Trophoblast cell (in vitro differentiated cells and primary cell): ENCODE measurements at regions not wholly inside any gene's neighbourhood (a gene's known extent, or its start where the extent isn't known, plus 50 kb on each side); places are given as distances from the start of the nearest gene placed in this dataset.

Source experiments
- DNase-seq, 2 donors: peaks; one replicate each; pipeline ENCODE4 v3.0.0-alpha.2; 2016
- H2AFZ ChIP-seq: 2 replicates; pipeline ENCODE4 v1.6.1; 2013; ENCODE audit warnings: low read length, moderate library complexity, mild to moderate bottlenecking; ENCODE audit not compliant: insufficient read depth, poor library complexity
- H2AK5ac ChIP-seq: 2 replicates; pipeline ENCODE4 v1.6.1; 2013; ENCODE audit warnings: mild to moderate bottlenecking, low read length
- H2BK120ac ChIP-seq: 2 replicates; pipeline ENCODE4 v1.6.1; 2013; ENCODE audit warnings: low read length, mild to moderate bottlenecking, moderate library complexity; ENCODE audit not compliant: insufficient read depth, poor library complexity
- H2BK12ac ChIP-seq: 2 replicates; pipeline ENCODE4 v1.6.1; 2013; ENCODE audit warnings: mild to moderate bottlenecking, low read length, moderate library complexity
- H2BK5ac ChIP-seq: 2 replicates; pipeline ENCODE4 v1.6.1; 2013; ENCODE audit warnings: low read length, low read depth, moderate library complexity, mild to moderate bottlenecking; ENCODE audit not compliant: poor library complexity
- H3K14ac ChIP-seq: 2 replicates; pipeline ENCODE4 v1.6.1; 2013; ENCODE audit warnings: mild to moderate bottlenecking, low read length
- H3K18ac ChIP-seq: 2 replicates; pipeline ENCODE4 v1.6.1; 2013; ENCODE audit warnings: mild to moderate bottlenecking, low read length
- H3K23ac ChIP-seq: 2 replicates; pipeline ENCODE4 v1.6.1; 2013; ENCODE audit warnings: low read length
- H3K27ac ChIP-seq: 2 replicates; pipeline ENCODE4 v1.5.1; 2013; ENCODE audit warnings: low read depth, mild to moderate bottlenecking, inconsistent platforms, low read length, moderate library complexity
- H3K27me3 ChIP-seq: 2 replicates; pipeline ENCODE4 v1.6.1; 2013; ENCODE audit warnings: inconsistent platforms, mild to moderate bottlenecking, low read length, moderate library complexity; ENCODE audit not compliant: insufficient read depth
- H3K36me3 ChIP-seq, 2 experiments: 1 replicate in 1 of 2; 2 replicates in 1 of 2; pipeline ENCODE4 v1.6.1; 2013; ENCODE audit warnings: low read length in 2 of 2, mild to moderate bottlenecking in 2 of 2, moderate library complexity in 1 of 2; ENCODE audit not compliant: insufficient read depth in 2 of 2, control insufficient read depth in 1 of 2
- H3K4ac ChIP-seq: 2 replicates; pipeline ENCODE4 v1.6.1; 2013; ENCODE audit warnings: low read depth, mild to moderate bottlenecking, low read length, moderate library complexity
- H3K4me1 ChIP-seq, 2 experiments: 1 replicate in 1 of 2; 2 replicates in 1 of 2; pipeline ENCODE4 v1.6.1; 2013; ENCODE audit warnings: low read length in 2 of 2, mild to moderate bottlenecking in 2 of 2, moderate library complexity in 1 of 2; ENCODE audit not compliant: insufficient read depth in 2 of 2, control insufficient read depth in 1 of 2
- H3K4me2 ChIP-seq: 2 replicates; pipeline ENCODE4 v1.6.1; 2013; ENCODE audit warnings: inconsistent platforms, mild to moderate bottlenecking, low read length, moderate library complexity
- H3K4me3 ChIP-seq: 2 replicates; pipeline ENCODE4 v1.5.1; 2013; ENCODE audit warnings: mild to moderate bottlenecking, low read depth, low read length, inconsistent platforms
- H3K79me1 ChIP-seq: one replicate; pipeline ENCODE4 v1.6.1; 2013; ENCODE audit warnings: low read length
- H3K79me2 ChIP-seq: 2 replicates; pipeline ENCODE4 v1.6.1; 2013; ENCODE audit warnings: low read length, mild to moderate bottlenecking; ENCODE audit not compliant: control insufficient read depth, insufficient read depth, poor library complexity
- H3K9ac ChIP-seq: 2 replicates; pipeline ENCODE4 v1.6.1; 2013; ENCODE audit warnings: mild to moderate bottlenecking, low read length
- H3K9me3 ChIP-seq: 2 replicates; pipeline ENCODE4 v1.6.1; 2013; ENCODE audit warnings: low read depth, mild to moderate bottlenecking, control low read depth, inconsistent platforms, low read length; ENCODE audit not compliant: insufficient read depth
- H4K12ac ChIP-seq: 2 replicates; pipeline ENCODE4 v1.6.1; 2013; ENCODE audit warnings: low read depth, mild to moderate bottlenecking, low read length, moderate library complexity
- H4K8ac ChIP-seq: 2 replicates; pipeline ENCODE4 v1.6.1; 2013; ENCODE audit warnings: low read depth, mild to moderate bottlenecking, low read length, moderate library complexity
- H4K91ac ChIP-seq: one replicate; pipeline ENCODE4 v1.6.1; 2013; ENCODE audit warnings: low read depth, mild to moderate bottlenecking, low read length, moderate library complexity
- WGBS: extraction: QIAGEN DNeasy Blood & Tissue Kit; methylation state at CpG from one replicate; pipeline ENCODE4 v1.1.7; 2013; ENCODE audit warnings: missing lambda C conversion rate; ENCODE audit not compliant: insufficient read length, insufficient coverage; ENCODE audit errors: extremely low coverage; 5-methylcytosine and 5-hydroxymethylcytosine counted together

DNA sequence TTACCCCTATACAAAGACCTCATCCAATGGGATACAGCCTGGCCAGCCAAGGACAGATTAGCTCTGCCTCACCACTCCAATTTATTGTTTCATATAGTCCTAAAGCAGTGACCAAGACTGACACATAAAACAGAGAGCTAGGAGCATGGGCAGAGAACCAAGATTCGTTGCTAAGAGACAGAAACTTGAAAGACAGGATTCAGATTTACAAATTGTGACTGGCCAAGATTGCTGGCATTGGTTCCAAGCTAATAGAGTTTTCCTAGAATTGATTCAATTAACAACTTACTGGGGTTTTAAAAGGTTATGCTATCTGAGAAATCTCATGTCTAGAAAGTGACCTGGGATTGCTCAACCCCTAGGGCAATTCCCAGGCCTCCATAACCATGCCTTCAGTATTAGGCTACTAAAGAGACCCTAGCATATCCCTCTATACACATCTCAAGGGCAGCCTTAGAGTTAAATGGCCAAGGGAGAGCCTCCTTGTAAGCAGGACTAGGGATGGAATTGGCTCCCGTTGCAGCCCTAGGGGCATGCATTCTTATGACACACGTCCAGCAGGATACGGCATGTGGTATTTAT lies 75.6 kb downstream of the ICOS start:
- no peak overlapping the region for H3K23ac ChIP-seq
- H3K4me1 ChIP-seq, result peaks cover 3 to 9% of the 10 kb centered on the region in 2 experiments
- H2BK12ac ChIP-seq, result no peak overlapping the region
- no peaks in the 10 kb centered on the region for H3K9me3 ChIP-seq
- peak overlapping the region; percentile 57 for H3K27ac ChIP-seq
- H2BK120ac ChIP-seq, result no peak overlapping the region
- no CpG with 5 or more reads among the region's 4 CpGs for WGBS
- H4K91ac ChIP-seq, result no peak overlapping the region
- no peak overlapping the region for H3K4ac ChIP-seq
- H3K36me3 ChIP-seq, result no peaks in the 10 kb centered on the region
- H3K79me2 ChIP-seq, result no peaks in the 10 kb centered on the region
- no peak overlapping the region for H2BK5ac ChIP-seq
- H4K12ac ChIP-seq, result no peak overlapping the region
- no peak overlapping the region for H2AFZ ChIP-seq
- H4K8ac ChIP-seq, result no peak overlapping the region
- no peak overlapping the region for H3K4me3 ChIP-seq
- no peak overlapping the region for H3K18ac ChIP-seq
- H3K14ac ChIP-seq, result no peak overlapping the region
- H2AK5ac ChIP-seq, result no peak overlapping the region
- no peak overlapping the region for H3K9ac ChIP-seq
- peak; percentile 64 to 78 for DNase-seq
- no peaks in the 10 kb centered on the region for H3K79me1 ChIP-seq
- peak overlapping the region; percentile 41 for H3K4me2 ChIP-seq
- H3K27me3 ChIP-seq, result no peaks in the 10 kb centered on the region

DNA sequence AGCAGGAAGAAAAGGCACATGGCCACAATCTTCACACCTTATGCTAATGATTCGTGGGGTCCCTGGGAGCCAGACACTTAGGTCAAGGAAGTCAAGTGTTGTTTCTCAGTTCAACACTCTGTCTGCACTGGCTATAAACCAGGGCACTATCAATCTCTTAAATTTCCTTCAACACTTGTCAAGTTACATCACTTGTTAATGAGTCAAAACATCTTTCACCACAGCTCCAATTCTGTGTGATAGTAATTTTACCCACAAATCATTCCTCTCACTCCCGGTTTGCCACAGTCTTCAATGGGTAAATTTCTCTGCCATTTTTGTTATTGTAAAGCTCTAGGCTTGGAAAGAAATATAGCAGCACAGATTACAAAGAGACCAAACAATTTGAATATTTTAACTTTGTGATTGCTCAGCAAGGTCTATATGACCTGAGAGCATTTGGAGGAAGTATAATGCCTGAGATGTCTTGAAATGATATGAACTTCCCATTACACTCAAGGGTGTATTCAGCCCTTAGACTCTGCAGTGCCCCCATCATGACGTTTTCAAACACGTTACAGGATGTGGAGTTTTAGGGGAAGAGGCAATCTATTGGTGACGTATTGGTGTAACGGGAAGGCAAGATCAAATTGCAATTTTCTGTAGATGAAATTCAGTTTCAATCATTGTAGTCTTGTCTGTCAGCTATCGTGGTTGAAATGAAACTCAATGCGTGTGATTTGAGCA lies 78.7 kb downstream of the ICOS start:
- whole genome bisulfite sequencing, result no CpG with 5 or more reads among the region's 8 CpGs
- no peak overlapping the region for H4K91ac ChIP-seq
- no peaks in the 10 kb centered on the region for H3K27me3 ChIP-seq
- H4K12ac ChIP-seq, result no peak overlapping the region
- H3K18ac ChIP-seq, result no peak overlapping the region
- no peaks in the 10 kb centered on the region for H3K36me3 ChIP-seq
- no peak overlapping the region for H2BK12ac ChIP-seq
- H3K9ac ChIP-seq, result no peak overlapping the region
- no peak overlapping the region for H3K27ac ChIP-seq
- H3K4me2 ChIP-seq, result no peak overlapping the region
- no peak overlapping the region for H2AFZ ChIP-seq
- H3K4me1 ChIP-seq, result peaks cover 3 to 13% of the 10 kb centered on the region in 2 experiments
- no peak overlapping the region for H3K4me3 ChIP-seq
- H3K14ac ChIP-seq, result no peak overlapping the region
- H3K4ac ChIP-seq, result no peak overlapping the region
- no peak overlapping the region for H4K8ac ChIP-seq
- no peaks in the 10 kb centered on the region for H3K79me1 ChIP-seq
- H2AK5ac ChIP-seq, result no peak overlapping the region
- DNase-seq, result no peak
- H2BK120ac ChIP-seq, result no peak overlapping the region
- no peaks in the 10 kb centered on the region for H3K9me3 ChIP-seq
- H3K79me2 ChIP-seq, result no peaks in the 10 kb centered on the region
- H3K23ac ChIP-seq, result no peak overlapping the region
- no peak overlapping the region for H2BK5ac ChIP-seq

DNA sequence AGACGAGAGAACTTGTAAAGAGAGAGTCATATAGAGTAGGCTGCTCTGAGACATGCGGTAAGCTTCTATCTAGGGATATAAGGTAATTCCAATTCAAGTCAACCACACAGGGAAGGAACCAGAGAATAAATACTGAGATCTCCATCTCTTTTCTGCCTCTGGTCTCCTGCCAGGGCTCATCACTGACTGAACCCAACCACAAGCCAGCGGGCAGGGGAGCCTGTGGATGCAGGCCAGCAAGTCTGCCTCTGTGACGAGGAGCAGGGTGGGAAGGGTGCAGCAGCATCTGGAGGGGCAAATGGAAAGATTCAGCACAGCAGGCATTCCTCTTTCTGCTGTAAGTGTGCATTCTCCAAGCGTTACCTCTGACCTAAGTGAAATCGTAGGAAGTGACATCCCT lies 82.2 kb downstream of the ICOS start:
- no peak overlapping the region for H3K9ac ChIP-seq
- H3K18ac ChIP-seq, result no peak overlapping the region
- H3K23ac ChIP-seq, result no peak overlapping the region
- no peak overlapping the region for H2AK5ac ChIP-seq
- peak; percentile 31 to 87 for DNase-seq
- H3K4ac ChIP-seq, result no peak overlapping the region
- H2AFZ ChIP-seq, result no peak overlapping the region
- H4K91ac ChIP-seq, result no peak overlapping the region
- peaks cover 2 to 6% of the 10 kb centered on the region in 2 experiments for H3K4me1 ChIP-seq
- H3K14ac ChIP-seq, result no peak overlapping the region
- no peak overlapping the region for H4K8ac ChIP-seq
- H4K12ac ChIP-seq, result no peak overlapping the region
- H3K36me3 ChIP-seq, result no peaks in the 10 kb centered on the region
- H3K9me3 ChIP-seq, result no peaks in the 10 kb centered on the region
- H3K4me2 ChIP-seq, result no peak overlapping the region
- H3K4me3 ChIP-seq, result no peak overlapping the region
- WGBS, result no CpG with 5 or more reads among the region's 6 CpGs
- no peak overlapping the region for H2BK120ac ChIP-seq
- H3K79me1 ChIP-seq, result no peaks in the 10 kb centered on the region
- H2BK5ac ChIP-seq, result no peak overlapping the region
- no peak overlapping the region for H2BK12ac ChIP-seq
- H3K27me3 ChIP-seq, result no peaks in the 10 kb centered on the region
- H3K27ac ChIP-seq, result no peak overlapping the region
- H3K79me2 ChIP-seq, result no peaks in the 10 kb centered on the region

DNA sequence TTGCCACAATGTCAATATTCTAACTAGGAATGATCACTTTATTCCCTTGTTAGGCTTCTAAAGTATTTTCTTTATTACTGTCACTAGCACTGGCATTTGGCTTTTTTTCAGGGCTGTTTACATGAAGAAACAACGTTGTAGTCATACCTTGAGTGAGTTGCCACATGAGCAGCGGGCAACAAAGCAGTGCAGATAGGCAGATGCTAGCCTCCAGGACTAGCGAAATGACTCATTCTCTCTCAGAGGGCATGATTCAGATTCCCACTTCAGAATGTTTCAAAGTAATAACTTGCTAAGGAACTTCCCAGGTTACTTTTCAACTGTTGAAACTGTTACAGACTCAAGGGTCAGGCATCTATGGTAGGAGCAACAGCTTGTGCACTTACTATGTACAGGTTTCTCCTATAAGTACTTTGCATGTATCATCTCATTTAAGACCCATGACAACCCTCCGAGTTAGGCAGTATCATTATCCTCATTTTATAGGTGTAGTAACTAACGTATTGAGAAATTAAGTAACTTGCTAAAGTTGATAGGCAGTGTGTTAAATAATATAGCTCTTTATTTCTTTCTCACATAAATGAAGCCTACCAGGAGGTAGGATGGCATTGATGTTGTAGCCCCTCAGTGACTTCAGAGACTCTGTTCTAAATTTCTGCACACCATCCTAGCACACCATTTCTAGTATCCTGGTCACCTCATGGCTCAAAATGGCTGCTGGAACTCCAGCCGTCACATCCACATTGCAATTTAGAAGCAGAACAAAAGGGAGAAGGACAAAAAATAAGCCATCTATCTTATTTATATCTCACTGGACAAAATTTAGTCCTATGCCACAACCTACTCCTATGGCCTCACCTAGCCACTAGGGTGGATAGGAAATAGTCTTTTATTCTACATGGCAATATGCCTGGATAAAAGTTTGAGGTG lies 83.3 kb downstream of the ICOS start:
- Histone ChIP-seq H3K9me3 (no peaks in the 10 kb centered on the region), H3K4me1 (peaks cover 2 to 7% of the 10 kb centered on the region in 2 experiments), H2AFZ (no peak overlapping the region), H3K18ac (no peak overlapping the region), H2AK5ac (no peak overlapping the region), H4K8ac (no peak overlapping the region), H3K27me3 (no peaks in the 10 kb centered on the region), H2BK5ac (no peak overlapping the region), H3K23ac (no peak overlapping the region), H3K36me3 (no peaks in the 10 kb centered on the region), H3K4me2 (no peak overlapping the region), H3K14ac (no peak overlapping the region), H3K79me1 (no peaks in the 10 kb centered on the region), H3K9ac (no peak overlapping the region), H2BK12ac (no peak overlapping the region), H2BK120ac (no peak overlapping the region), H3K4ac (no peak overlapping the region), H3K27ac (no peak overlapping the region), H3K79me2 (no peaks in the 10 kb centered on the region), H4K91ac (no peak overlapping the region), H3K4me3 (no peak overlapping the region), H4K12ac (no peak overlapping the region)
- WGBS, result no CpG with 5 or more reads among the region's 6 CpGs
- DNase-seq, result peak; percentile 88 to 98
